ENCODE measurements at regions not wholly inside any gene's neighbourhood (a gene's known extent, or its start where the extent isn't known, plus 50 kb on each side); places are given as distances from the start of the nearest gene placed in this dataset.

DNA sequence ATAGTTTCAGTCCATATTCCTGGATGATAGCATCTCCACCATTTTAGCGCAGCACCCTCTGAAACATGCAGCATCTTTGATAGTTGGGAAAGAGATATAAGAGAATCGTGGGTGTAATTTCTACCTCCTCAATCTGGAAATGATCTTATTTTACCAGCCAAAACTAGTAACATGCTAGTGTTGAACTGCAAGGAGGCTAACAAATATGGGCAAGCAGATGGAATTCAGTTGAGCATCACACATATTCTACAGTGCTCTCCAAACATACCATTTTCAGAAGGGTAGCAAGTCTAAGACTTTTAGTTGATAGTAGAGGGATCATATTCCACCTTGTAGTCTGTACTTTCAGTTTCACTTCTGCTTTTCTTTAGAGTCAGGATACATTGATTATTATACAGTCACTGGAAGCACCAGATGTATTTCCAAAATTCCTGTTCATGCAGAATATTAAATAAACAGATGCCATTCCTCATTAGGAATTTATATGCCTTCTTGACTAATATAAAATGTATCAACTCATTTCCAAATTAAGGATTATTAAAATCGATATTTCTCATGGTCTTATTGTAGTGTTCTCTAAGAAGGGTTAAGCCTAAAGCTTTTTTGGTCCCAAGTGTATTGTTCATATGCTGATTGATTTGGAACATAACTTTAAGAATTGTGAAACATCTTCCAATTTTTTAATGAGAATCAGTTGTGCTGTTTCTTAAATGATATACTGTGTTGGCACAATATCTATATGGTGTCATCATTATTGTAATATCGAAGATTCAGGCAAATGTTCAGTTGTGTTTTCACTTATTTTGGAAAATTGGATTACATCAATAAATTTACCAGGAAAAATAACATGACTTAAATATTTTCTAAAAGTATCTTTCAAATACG is 362.0 kb downstream of the CENPW start:
- Mint-ChIP-seq H3K4me1 (no peaks in the 10 kb centered on the region), H3K4me3 (no peak overlapping the region), H3K9me3 (no peaks in the 10 kb centered on the region; a peak in 1 of 5 replicates), H3K27me3 (ENCODE audit: low read depth) (no peaks in the 10 kb centered on the region), H3K36me3 (ENCODE audit: insufficient read depth in 1 of 3, low read depth in 3 of 3) (no peaks in the 10 kb centered on the region), H3K27ac (no peak overlapping the region)
- Histone ChIP-seq H3K27ac (ENCODE audit: insufficient read length, low read depth, low read length) (no peak overlapping the region), H4K8ac (replicated peaks; ENCODE audit: insufficient read length, low read depth, low read length) (no peak overlapping the region), H2BK20ac (ENCODE audit: low read depth, low read length, poor library complexity, severe bottlenecking) (no peak overlapping the region), H3K79me1 (ENCODE audit: insufficient read depth, low read depth, low read length, poor library complexity, severe bottlenecking) (no peaks in the 10 kb centered on the region), H3K23ac (ENCODE audit: insufficient read length, low read depth, low read length) (no peak overlapping the region), H3K27me3 (ENCODE audit: insufficient read depth, low read length) (no peaks in the 10 kb centered on the region), H2AFZ (ENCODE audit: low read length) (no peak overlapping the region), H4K5ac (ENCODE audit: insufficient read length, low read depth, low read length) (no peak overlapping the region), H3K14ac (ENCODE audit: insufficient read depth, low read length) (no peak overlapping the region), H3K9me3 (ENCODE audit: control insufficient read depth, low read depth, low read length) (no peaks in the 10 kb centered on the region), H3T11ph (ENCODE audit: low read length) (no peak overlapping the region), H4K20me1 (ENCODE audit: control insufficient read depth, insufficient read depth, insufficient read length) (no peaks in the 10 kb centered on the region), H3K4me2 (ENCODE audit: insufficient read depth, insufficient read length, low read length) (no peak overlapping the region), H2BK12ac (ENCODE audit: insufficient read length, low read depth, low read length) (no peak overlapping the region), H3K4ac (ENCODE audit: low read depth, low read length) (no peak overlapping the region), H3K18ac (ENCODE audit: insufficient read length, low read depth, low read length) (no peak overlapping the region), H3K56ac (ENCODE audit: insufficient read length, low read depth, low read length) (no peak overlapping the region), H2AK5ac (ENCODE audit: insufficient read length, low read length) (no peak overlapping the region), H3K4me1 (ENCODE audit: insufficient read depth, low read length) (no peaks in the 10 kb centered on the region), H3K79me2 (ENCODE audit: insufficient read depth, low read length) (no peaks in the 10 kb centered on the region), H3K9ac (ENCODE audit: extremely low read depth, insufficient read length, low read length) (no peak overlapping the region), H2BK15ac (ENCODE audit: low read depth, low read length) (no peak overlapping the region), H4K91ac (ENCODE audit: insufficient read length, low read depth, low read length) (no peak overlapping the region), H2BK120ac (ENCODE audit: low read depth, low read length, poor library complexity, severe bottlenecking) (no peak overlapping the region), H3K23me2 (ENCODE audit: insufficient read length, low read depth, low read length, poor library complexity, severe bottlenecking) (no peaks in the 10 kb centered on the region), H2BK5ac (ENCODE audit: insufficient read length, low read length) (no peak overlapping the region)
- DNase-seq: no peak
- TF ChIP-seq, protein P1, sequence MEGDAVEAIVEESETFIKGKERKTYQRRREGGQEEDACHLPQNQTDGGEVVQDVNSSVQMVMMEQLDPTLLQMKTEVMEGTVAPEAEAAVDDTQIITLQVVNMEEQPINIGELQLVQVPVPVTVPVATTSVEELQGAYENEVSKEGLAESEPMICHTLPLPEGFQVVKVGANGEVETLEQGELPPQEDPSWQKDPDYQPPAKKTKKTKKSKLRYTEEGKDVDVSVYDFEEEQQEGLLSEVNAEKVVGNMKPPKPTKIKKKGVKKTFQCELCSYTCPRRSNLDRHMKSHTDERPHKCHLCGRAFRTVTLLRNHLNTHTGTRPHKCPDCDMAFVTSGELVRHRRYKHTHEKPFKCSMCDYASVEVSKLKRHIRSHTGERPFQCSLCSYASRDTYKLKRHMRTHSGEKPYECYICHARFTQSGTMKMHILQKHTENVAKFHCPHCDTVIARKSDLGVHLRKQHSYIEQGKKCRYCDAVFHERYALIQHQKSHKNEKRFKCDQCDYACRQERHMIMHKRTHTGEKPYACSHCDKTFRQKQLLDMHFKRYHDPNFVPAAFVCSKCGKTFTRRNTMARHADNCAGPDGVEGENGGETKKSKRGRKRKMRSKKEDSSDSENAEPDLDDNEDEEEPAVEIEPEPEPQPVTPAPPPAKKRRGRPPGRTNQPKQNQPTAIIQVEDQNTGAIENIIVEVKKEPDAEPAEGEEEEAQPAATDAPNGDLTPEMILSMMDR (conservative IDR thresholded peaks at IDR 0.05): no peak
- WGBS (ENCODE audit: extremely low coverage, insufficient read length, low lambda C conversion rate): no CpG with 5 or more reads among the region's 5 CpGs

Measured in H9 (cell line).